H1 (cell line): ENCODE measurements at regions not wholly inside any gene's neighbourhood (a gene's known extent, or its start where the extent isn't known, plus 50 kb on each side); places are given as distances from the start of the nearest gene placed in this dataset.

ENCODE experiments used
- ATF2 ChIP-seq: IDR thresholded peaks from 2 replicates; pipeline ENCODE4 v1.6.1; 2012; ENCODE audit warnings: low read length, inconsistent platforms
- BCL11A ChIP-seq, 2 experiments: IDR thresholded peaks; one replicate each; pipeline ENCODE4 v1.6.1; 2011; ENCODE audit warnings: low read depth in 2 of 2, low read length in 2 of 2, mild to moderate bottlenecking in 2 of 2
- CHD7 ChIP-seq: fragments of 300-600 bp; sonication (generic); IDR thresholded peaks from 2 replicates; pipeline ENCODE4 v1.7.1; 2012; ENCODE audit warnings: low read length, moderate library complexity, mild to moderate bottlenecking, inconsistent platforms; ENCODE audit not compliant: insufficient replicate concordance
- E2F6 ChIP-seq: IDR thresholded peaks from 2 replicates; pipeline ENCODE4 v1.6.1; 2012; ENCODE audit warnings: inconsistent platforms
- HDAC6 ChIP-seq: IDR thresholded peaks from one replicate; pipeline ENCODE4 v1.7.1; 2012; ENCODE audit warnings: low read depth, mild to moderate bottlenecking, inconsistent platforms, low read length, moderate library complexity
- POLR2A ChIP-seq, 2 experiments: IDR thresholded peaks; 1 replicate in 1 of 2; 2 replicates in 1 of 2; pipeline ENCODE4 v1.6.1; 2011; ENCODE audit warnings: low read depth in 2 of 2, low read length in 2 of 2, mild to moderate bottlenecking in 2 of 2; ENCODE audit errors: control extremely low read depth in 1 of 2
- SIX5 ChIP-seq: IDR thresholded peaks from 2 replicates; pipeline ENCODE4 v1.6.1; 2011; ENCODE audit warnings: mild to moderate bottlenecking, low read depth, low read length

- TF ChIP-seq CHD7 (no peak), E2F6 (no peak), BCL11A (IDR thresholded peaks at IDR 0.05; ENCODE audit: low read depth in 2 of 2, low read length in 2 of 2) (no peak), HDAC6 (no peak), POLR2A (IDR thresholded peaks at IDR 0.05; ENCODE audit: control extremely low read depth in 1 of 2, low read depth in 2 of 2, low read length in 2 of 2) (no peak), SIX5 (no peak), ATF2 (no peak)
Measured at GRCh38 chr18:45562567-45563479, 52.5 kb upstream of the SLC14A2 start (continued).
